LNCaP clone FGC (cell line): ENCODE measurements at regions not wholly inside any gene's neighbourhood (a gene's known extent, or its start where the extent isn't known, plus 50 kb on each side); places are given as distances from the start of the nearest gene placed in this dataset.

ENCODE experiments used
- DNase-seq: peaks from one replicate; pipeline ENCODE4 v3.0.0-alpha.2; 2011; ENCODE audit warnings: low read depth
- H3K4me3 ChIP-seq: 2 replicates; pipeline ENCODE4 v1.5.1; 2011; ENCODE audit warnings: mild to moderate bottlenecking, low read depth, low read length, control low read depth
- TF ChIP-seq, protein P1 (sequence below): IDR thresholded peaks from 2 replicates; pipeline ENCODE4 v1.5.1; 2012; ENCODE audit warnings: mild to moderate bottlenecking; ENCODE audit not compliant: control insufficient read depth, insufficient read depth; ENCODE audit errors: extremely low read depth

- TF ChIP-seq, protein P1, sequence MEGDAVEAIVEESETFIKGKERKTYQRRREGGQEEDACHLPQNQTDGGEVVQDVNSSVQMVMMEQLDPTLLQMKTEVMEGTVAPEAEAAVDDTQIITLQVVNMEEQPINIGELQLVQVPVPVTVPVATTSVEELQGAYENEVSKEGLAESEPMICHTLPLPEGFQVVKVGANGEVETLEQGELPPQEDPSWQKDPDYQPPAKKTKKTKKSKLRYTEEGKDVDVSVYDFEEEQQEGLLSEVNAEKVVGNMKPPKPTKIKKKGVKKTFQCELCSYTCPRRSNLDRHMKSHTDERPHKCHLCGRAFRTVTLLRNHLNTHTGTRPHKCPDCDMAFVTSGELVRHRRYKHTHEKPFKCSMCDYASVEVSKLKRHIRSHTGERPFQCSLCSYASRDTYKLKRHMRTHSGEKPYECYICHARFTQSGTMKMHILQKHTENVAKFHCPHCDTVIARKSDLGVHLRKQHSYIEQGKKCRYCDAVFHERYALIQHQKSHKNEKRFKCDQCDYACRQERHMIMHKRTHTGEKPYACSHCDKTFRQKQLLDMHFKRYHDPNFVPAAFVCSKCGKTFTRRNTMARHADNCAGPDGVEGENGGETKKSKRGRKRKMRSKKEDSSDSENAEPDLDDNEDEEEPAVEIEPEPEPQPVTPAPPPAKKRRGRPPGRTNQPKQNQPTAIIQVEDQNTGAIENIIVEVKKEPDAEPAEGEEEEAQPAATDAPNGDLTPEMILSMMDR = no peak
- H3K4me3 ChIP-seq = no peak overlapping the region
- DNase-seq = no peak
Measured at GRCh38 chr2:61700464-61700863, 153.4 kb downstream of the FAM161A start.

DNA sequence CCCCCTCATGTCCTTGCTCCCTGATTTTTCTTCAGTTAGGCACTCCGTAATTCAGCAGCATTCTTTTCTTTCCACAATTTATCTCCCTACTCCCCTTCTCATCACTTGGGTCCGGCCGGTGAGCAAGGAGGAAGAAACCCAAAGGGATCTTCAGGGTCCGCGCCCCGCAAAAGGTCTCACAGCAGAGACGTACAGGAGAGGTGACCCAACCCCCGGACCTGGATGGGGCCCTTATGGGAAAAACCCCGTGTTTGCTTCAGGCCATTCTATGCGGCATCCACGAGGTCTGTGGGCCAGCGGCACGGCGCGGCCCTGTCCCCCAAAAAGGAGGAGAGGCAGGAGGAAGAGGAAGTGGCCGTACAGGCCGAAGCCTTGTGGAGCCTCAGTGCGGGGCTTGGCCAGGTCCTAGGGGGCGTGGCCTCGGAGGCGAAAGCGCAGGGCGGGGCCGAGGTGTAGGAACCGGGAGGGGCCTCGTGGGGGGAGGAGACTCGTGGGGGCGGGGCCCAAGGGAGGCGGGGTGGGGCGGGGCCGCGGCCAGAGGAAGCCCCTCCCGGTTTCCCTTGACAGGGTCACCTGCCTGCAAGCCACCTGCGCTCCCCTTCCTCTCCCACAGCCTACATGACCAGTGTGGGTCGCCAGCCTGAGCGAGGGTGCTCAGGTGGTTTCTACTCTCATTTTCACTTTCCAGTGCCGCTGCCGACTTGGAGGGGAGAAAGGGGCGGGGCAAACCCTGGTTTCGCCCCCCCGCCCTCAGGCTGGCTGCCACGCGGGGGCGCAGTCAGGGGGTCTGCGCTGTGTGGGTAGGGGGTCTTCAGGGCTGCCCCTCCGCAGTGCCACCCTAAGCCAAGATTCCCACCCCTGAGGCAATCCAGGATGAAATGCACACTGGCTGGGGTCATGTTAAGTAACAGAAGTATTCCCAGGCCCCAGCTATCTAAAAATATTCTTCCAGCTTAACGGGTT lies 156.4 kb upstream of the XPO1 start:
- TF ChIP-seq, protein P1 = 0 out of 2 replicates have a peak, but pooled peaks have one; percentile 7
- peak; percentile 38 for DNase-seq
- H3K4me3 ChIP-seq = peak overlapping the region; percentile 57

DNA sequence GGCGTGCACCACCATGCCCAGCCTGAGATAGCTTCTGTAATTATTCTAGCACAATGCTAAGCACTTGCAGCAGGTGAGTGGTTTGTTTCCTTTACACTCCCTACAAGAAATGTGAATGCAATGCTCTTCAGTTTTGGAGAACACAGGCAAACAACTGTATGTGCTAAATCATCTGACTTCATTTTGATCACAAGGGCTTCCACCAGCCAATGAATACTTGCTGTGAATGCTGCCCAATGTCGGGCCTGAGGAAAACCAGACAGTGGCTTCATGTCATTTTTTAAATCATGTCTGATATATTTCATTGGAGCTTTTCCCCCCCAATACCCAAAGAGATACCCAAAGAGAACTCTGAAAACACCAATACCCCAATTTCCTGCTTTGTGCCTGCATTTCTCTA lies 155.6 kb upstream of the XPO1 start:
- no peak for DNase-seq

GRCh38 chr2:61690078-61690596 lies 152.0 kb upstream of the XPO1 start:
- H3K4me3 ChIP-seq = no peak overlapping the region
- TF ChIP-seq, protein P1 = no peak
- DNase-seq = no peak

More for the DNA sequence above, 155.6 kb upstream of the XPO1 start:
- no peak overlapping the region for H3K4me3 ChIP-seq
- TF ChIP-seq, protein P1 = no peak

DNA sequence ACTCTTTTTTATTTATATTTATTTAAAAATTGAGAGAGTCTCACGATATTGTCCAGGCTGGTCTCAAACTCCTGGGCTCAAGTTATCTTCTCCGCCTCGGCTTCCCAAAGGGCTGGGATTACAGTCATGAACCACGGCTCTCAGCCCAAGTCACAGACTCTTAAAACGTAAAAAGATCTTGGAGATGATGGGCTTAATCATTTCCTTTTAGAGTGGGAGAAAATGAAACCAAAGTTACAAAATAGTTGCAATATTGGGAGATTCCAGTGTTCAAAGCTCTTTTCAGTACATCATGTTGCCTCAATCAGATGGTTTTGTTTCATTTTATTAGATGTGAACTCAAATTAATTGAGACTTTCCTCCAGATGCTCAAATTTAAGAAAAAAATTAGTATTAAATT lies 151.4 kb upstream of the XPO1 start:
- TF ChIP-seq, protein P1 = no peak
- DNase-seq = no peak
- no peak overlapping the region for H3K4me3 ChIP-seq

DNA sequence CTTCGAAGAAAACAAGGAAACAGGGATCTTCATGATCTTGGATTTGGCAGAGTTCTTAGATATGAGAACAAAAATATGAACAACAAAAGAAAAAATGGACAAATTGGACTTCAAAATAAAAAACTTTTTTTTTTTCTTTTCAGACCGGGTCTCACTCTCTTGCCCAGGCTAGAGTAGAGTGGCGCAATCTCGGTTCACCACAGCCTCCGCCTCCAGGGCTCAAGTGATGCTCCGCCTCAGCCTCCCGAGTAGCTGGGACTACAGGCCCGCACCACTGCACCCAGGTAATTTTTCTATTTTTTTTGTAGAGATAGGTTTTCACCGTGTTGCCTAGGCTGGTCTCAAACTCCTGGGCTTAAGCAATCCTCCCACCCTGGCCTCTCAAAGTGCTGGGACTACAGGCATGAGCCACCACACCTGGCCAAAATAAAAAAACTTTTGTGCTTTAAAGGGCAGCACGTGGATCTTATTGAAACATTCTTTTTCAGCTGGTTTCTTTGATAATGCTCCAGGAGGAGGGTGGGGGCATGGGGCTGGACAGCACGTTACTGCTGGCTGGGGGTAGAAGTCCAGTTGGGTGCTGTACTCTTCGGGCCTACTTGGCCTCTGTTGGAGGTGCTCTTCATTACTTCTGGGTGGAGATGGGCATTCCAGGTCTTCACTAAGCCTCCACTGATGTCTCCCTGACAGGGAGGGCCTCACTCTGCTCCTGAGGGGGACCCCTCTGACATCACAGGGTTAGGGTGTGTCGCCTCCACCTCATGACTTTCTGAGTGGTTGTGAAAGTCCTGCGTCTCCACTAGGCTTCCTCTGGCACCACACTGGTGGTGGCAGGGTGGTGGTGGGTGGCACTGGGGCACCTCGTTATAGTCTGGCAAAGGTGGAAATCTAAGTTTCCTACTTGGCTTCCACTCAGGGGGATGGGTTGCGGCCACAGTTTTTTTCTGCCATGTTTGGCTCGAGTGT lies 150.5 kb upstream of the XPO1 start:
- TF ChIP-seq, protein P1 = no peak
- H3K4me3 ChIP-seq = no peak overlapping the region
- DNase-seq = no peak
